ENCODE measurements at regions not wholly inside any gene's neighbourhood (a gene's known extent, or its start where the extent isn't known, plus 50 kb on each side); places are given as distances from the start of the nearest gene placed in this dataset.

GRCh38 chr3:14335774-14336748 is 66.3 kb upstream of the SLC6A6 start:
- no peak for DNase-seq

- no peak for DNase-seq
Measured at GRCh38 chr3:14336749-14337598, 65.4 kb upstream of the SLC6A6 start.

GRCh38 chr3:14337828-14338227 is 64.6 kb upstream of the SLC6A6 start:
- no peak for DNase-seq

- DNase-seq, result no peak
Measured at GRCh38 chr3:14338242-14338641, 64.2 kb upstream of the SLC6A6 start.

- no peak for DNase-seq
Measured at GRCh38 chr3:14338898-14339458, 63.4 kb upstream of the SLC6A6 start.

- no peak for DNase-seq
Measured at GRCh38 chr3:14340960-14341708, 61.3 kb upstream of the SLC6A6 start.

- DNase-seq, result no peak
Measured at GRCh38 chr3:14343338-14344112, 58.9 kb upstream of the SLC6A6 start.

GRCh38 chr3:14344351-14344750 is 58.1 kb upstream of the SLC6A6 start:
- no peak for DNase-seq

GRCh38 chr3:14345496-14346150 is 56.8 kb upstream of the SLC6A6 start:
- DNase-seq, result no peak

GRCh38 chr3:14346191-14346590 is 56.2 kb upstream of the SLC6A6 start:
- no peak for DNase-seq

- no peak for DNase-seq
Measured at GRCh38 chr3:14346642-14347041, 55.8 kb upstream of the SLC6A6 start.

- no peak for DNase-seq
Measured at GRCh38 chr3:14347110-14347509, 55.3 kb upstream of the SLC6A6 start.

- DNase-seq, result peak in 6 of 58 donors; percentile 7 to 38 (median 20)
Measured at GRCh38 chr3:14351617-14352001, 50.8 kb upstream of the SLC6A6 start.

- DNase-seq, result peak in 20 of 58 donors; percentile 4 to 74 (median 29)
Measured at GRCh38 chr3:14352002-14352627, 50.3 kb upstream of the SLC6A6 start.

Data from anterior cingulate cortex (tissue), 58 donors.